ENCODE measurements at regions not wholly inside any gene's neighbourhood (a gene's known extent, or its start where the extent isn't known, plus 50 kb on each side); places are given as distances from the start of the nearest gene placed in this dataset.

DNA sequence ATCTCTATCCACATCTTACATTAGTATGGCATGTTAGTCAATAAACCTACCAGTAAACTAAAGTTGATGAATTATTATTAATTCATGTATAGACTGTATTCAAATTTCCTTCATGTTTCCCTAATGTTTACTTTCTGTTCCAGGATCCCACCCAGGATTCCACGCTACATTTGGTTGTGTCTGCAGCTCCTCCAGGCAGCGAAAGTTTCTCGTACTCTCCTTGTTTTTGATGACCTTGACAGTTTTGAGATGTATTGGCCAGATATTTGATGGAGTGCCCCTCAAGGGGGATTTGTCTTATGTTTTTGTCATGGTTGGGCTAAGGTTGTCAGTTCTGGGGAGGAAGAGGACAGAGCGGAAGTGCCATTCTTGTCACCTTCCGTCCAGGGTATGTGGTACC is 445.2 kb upstream of the CDH4 start (continued):
- TF ChIP-seq POU5F1 (IDR thresholded peaks at IDR 0.05; ENCODE audit: low read depth, low read length) (no peak), HDAC2 (IDR thresholded peaks at IDR 0.05; ENCODE audit: borderline replicate concordance in 1 of 2, low read depth in 2 of 2, low read length in 2 of 2) (no peak), MAFK (IDR thresholded peaks at IDR 0.05; ENCODE audit: low read depth, low read length) (no peak), CBX8 (IDR thresholded peaks at IDR 0.05; ENCODE audit: borderline replicate concordance, low read depth, low read length) (no peak), POLR2A (IDR thresholded peaks at IDR 0.05; ENCODE audit: control extremely low read depth in 1 of 2, low read depth in 2 of 2, low read length in 2 of 2) (no peak)

All from H1 (cell line).